GM12878 (cell line): ENCODE measurements at regions not wholly inside any gene's neighbourhood (a gene's known extent, or its start where the extent isn't known, plus 50 kb on each side); places are given as distances from the start of the nearest gene placed in this dataset.

Experiments
- BCLAF1 ChIP-seq: fragments of 450-650 bp; IDR thresholded peaks from 2 replicates; pipeline ENCODE4 v1.6.1; 2017; ENCODE audit warnings: antibody characterized with exemption, mild to moderate bottlenecking, moderate library complexity
- CTCF ChIP-seq, 3 experiments: IDR thresholded peaks in 2 of 3; conservative IDR thresholded peaks in 1 of 3; 2 replicates each; pipeline ENCODE4 v1.5.1; 2011; ENCODE audit warnings: low read depth in 3 of 3, low read length in 3 of 3, mild to moderate bottlenecking in 3 of 3, control low read depth in 2 of 3, moderate library complexity in 2 of 3, inconsistent platforms in 1 of 3, mixed read lengths in 1 of 3; ENCODE audit not compliant: control insufficient read depth in 2 of 3, insufficient read depth in 1 of 3; ENCODE audit errors: extremely low read depth in 1 of 3
- EP300 ChIP-seq, 2 experiments: fragments of 150-350 bp in 1 of 2; IDR thresholded peaks; 2 replicates each; pipeline ENCODE4 v1.6.1; 2011 to 2012; ENCODE audit warnings: low read depth in 2 of 2, low read length in 2 of 2, borderline replicate concordance in 1 of 2, improper control_type of control experiment in 1 of 2, inconsistent platforms in 1 of 2; ENCODE audit not compliant: control insufficient read depth in 1 of 2
- EZH2 ChIP-seq: IDR thresholded peaks from 2 replicates; pipeline ENCODE4 v1.6.1; 2012; ENCODE audit warnings: low read depth, mild to moderate bottlenecking, control low read depth, inconsistent platforms, low read length, borderline replicate concordance; ENCODE audit not compliant: control insufficient read depth
- FOS ChIP-seq: IDR thresholded peaks from 3 replicates; pipeline ENCODE4 v1.6.1; 2011; ENCODE audit warnings: borderline replicate concordance; ENCODE audit not compliant: insufficient read length; ENCODE audit errors: extremely low read depth
- HDAC6 ChIP-seq: fragments of 200-600 bp; sonication (generic); IDR thresholded peaks from one replicate; pipeline ENCODE4 v1.8.0; 2017; ENCODE audit warnings: antibody characterized with exemption; ENCODE audit not compliant: unreplicated experiment
- POLR2A ChIP-seq: IDR thresholded peaks from 2 replicates; pipeline ENCODE4 v1.6.1; 2011; ENCODE audit warnings: low read depth, mild to moderate bottlenecking, low read length
- POLR2AphosphoS2 ChIP-seq: IDR thresholded peaks from 2 replicates; pipeline ENCODE4 v1.6.1; 2011; ENCODE audit warnings: low read depth, mild to moderate bottlenecking, low read length, improper control_type of control experiment, moderate library complexity
- RAD21 ChIP-seq: IDR thresholded peaks from 2 replicates; pipeline ENCODE4 v1.6.1; 2011; ENCODE audit warnings: mild to moderate bottlenecking, low read depth, low read length, moderate library complexity; ENCODE audit not compliant: insufficient read depth
- TARDBP ChIP-seq: IDR thresholded peaks from 2 replicates; pipeline ENCODE4 v1.6.1; 2016; ENCODE audit warnings: borderline replicate concordance
- TCF12 ChIP-seq: IDR thresholded peaks from 2 replicates; pipeline ENCODE4 v1.6.1; 2011; ENCODE audit warnings: low read depth, mild to moderate bottlenecking, low read length
- ZBTB40 ChIP-seq: fragments of 450-650 bp; IDR thresholded peaks from 2 replicates; pipeline ENCODE4 v1.6.1; 2016; ENCODE audit warnings: mild to moderate bottlenecking, moderate library complexity, borderline replicate concordance

GRCh38 chr14:71181215-71182003 lies 274.1 kb downstream of the PCNX1 start:
- TF ChIP-seq EP300 (IDR thresholded peaks at IDR 0.05; ENCODE audit: borderline replicate concordance in 1 of 2, control insufficient read depth in 1 of 2, low read depth in 2 of 2, low read length in 2 of 2) (no peak), ZBTB40 (no peak), POLR2A (no peak), RAD21 (no peak), HDAC6 (no peak), TCF12 (no peak), FOS (no peak), BCLAF1 (no peak), TARDBP (no peak), CTCF (IDR thresholded peaks at IDR 0.05 in 2 of 3, conservative IDR thresholded peaks at IDR 0.05 in 1 of 3; ENCODE audit: control insufficient read depth in 2 of 3, extremely low read depth in 1 of 3, insufficient read depth in 1 of 3, low read depth in 3 of 3, low read length in 3 of 3) (no peak), EZH2 (no peak), POLR2AphosphoS2 (no peak)
